K562 (cell line): ENCODE measurements at regions not wholly inside any gene's neighbourhood (a gene's known extent, or its start where the extent isn't known, plus 50 kb on each side); places are given as distances from the start of the nearest gene placed in this dataset.

Experiments
- BRF2 ChIP-seq: IDR thresholded peaks from 3 replicates; pipeline ENCODE4 v1.6.1; 2011; ENCODE audit warnings: borderline replicate concordance, mild to moderate bottlenecking; ENCODE audit not compliant: insufficient read length, insufficient read depth
- CHD4 ChIP-seq: fragments of 200-600 bp; sonication (generic); IDR thresholded peaks from 3 replicates; pipeline ENCODE4 v1.6.1; 2012; ENCODE audit warnings: low read depth, mild to moderate bottlenecking, mixed read lengths, low read length, inconsistent platforms; ENCODE audit not compliant: insufficient read depth, insufficient replicate concordance, poor library complexity, severe bottlenecking
- FOXP1 ChIP-seq: sonication (generic); formaldehyde crosslinking; IDR thresholded peaks from 2 replicates; pipeline ENCODE4 v1.8.0; 2022; ENCODE audit warnings: mild to moderate bottlenecking, missing genetic modification reagents
- JUND ChIP-seq, 2 experiments: IDR thresholded peaks; 2 replicates in 1 of 2; 3 replicates in 1 of 2; pipeline ENCODE4 v1.6.1; 2011; ENCODE audit warnings: borderline replicate concordance in 2 of 2, low read depth in 2 of 2, low read length in 2 of 2, improper control_type of control experiment in 1 of 2, missing biosample characterization in 1 of 2, missing genetic modification characterization in 1 of 2, missing genetic modification reagents in 1 of 2
- KAT8 ChIP-seq: fragments of 450-650 bp; IDR thresholded peaks from 2 replicates; pipeline ENCODE4 v1.6.1; 2016; ENCODE audit warnings: low read depth, mild to moderate bottlenecking
- TRIM24 ChIP-seq, 2 experiments: fragments of 450-650 bp; IDR thresholded peaks; 2 replicates each; pipeline ENCODE4 v1.6.1; 2016

GRCh38 chr3:107951126-107951525 lies 139.7 kb downstream of the CD47 start:
- TF ChIP-seq TRIM24 (IDR thresholded peaks at IDR 0.05), result no peak
- TF ChIP-seq FOXP1 (CRISPR knock-in tag), result no peak
- no peak for TF ChIP-seq JUND (IDR thresholded peaks at IDR 0.05; ENCODE audit: borderline replicate concordance, low read depth, low read length)
- no peak for TF ChIP-seq JUND (tag; IDR thresholded peaks at IDR 0.05; ENCODE audit: borderline replicate concordance, low read depth, low read length)
- TF ChIP-seq KAT8, result no peak
- no peak for TF ChIP-seq BRF2
- TF ChIP-seq CHD4, result no peak
